Lower leg skin (tissue), 3 donors: ENCODE measurements at regions not wholly inside any gene's neighbourhood (a gene's known extent, or its start where the extent isn't known, plus 50 kb on each side); places are given as distances from the start of the nearest gene placed in this dataset.

ENCODE experiments used
- POLR2A ChIP-seq, 2 donors: fragments of 450-650 bp; IDR thresholded peaks; one replicate each; pipeline ENCODE4 v1.6.1; 2016 to 2017; ENCODE audit warnings: antibody characterized with exemption in 2 of 2, mild to moderate bottlenecking in 1 of 2, moderate library complexity in 1 of 2
- TF ChIP-seq, protein P1 (sequence below), 3 donors: fragments of 450-650 bp; IDR thresholded peaks; one replicate each; pipeline ENCODE4 v1.5.1; 2016; ENCODE audit warnings: antibody characterized with exemption in 3 of 3, mild to moderate bottlenecking in 3 of 3, moderate library complexity in 2 of 3

DNA sequence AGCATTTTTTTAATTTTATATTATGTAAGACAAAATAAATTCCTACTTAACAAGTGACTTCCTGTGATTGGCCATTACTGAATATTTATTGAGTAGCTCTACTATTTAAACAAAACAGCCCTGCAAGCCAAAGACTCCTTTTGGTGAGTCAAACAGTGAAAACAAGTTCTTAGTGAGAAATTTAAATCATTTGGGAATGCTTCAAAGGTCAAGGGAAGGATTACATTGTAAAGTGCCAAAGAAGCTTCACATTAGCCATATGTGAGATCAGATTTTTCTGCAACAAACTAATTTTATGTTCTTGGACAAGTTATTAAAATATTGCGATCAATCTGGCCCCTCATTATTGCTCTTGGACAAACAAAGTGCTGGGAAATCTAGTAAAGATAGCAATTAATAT lies 795.4 kb upstream of the MGAT4C start:
- TF ChIP-seq, protein P1, sequence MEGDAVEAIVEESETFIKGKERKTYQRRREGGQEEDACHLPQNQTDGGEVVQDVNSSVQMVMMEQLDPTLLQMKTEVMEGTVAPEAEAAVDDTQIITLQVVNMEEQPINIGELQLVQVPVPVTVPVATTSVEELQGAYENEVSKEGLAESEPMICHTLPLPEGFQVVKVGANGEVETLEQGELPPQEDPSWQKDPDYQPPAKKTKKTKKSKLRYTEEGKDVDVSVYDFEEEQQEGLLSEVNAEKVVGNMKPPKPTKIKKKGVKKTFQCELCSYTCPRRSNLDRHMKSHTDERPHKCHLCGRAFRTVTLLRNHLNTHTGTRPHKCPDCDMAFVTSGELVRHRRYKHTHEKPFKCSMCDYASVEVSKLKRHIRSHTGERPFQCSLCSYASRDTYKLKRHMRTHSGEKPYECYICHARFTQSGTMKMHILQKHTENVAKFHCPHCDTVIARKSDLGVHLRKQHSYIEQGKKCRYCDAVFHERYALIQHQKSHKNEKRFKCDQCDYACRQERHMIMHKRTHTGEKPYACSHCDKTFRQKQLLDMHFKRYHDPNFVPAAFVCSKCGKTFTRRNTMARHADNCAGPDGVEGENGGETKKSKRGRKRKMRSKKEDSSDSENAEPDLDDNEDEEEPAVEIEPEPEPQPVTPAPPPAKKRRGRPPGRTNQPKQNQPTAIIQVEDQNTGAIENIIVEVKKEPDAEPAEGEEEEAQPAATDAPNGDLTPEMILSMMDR (IDR thresholded peaks at IDR 0.05) = no peak
- no peak for TF ChIP-seq POLR2A (IDR thresholded peaks at IDR 0.05)
